Daoy (cell line): ENCODE measurements at regions not wholly inside any gene's neighbourhood (a gene's known extent, or its start where the extent isn't known, plus 50 kb on each side); places are given as distances from the start of the nearest gene placed in this dataset.
A peak's percentile ranks its signal among the peaks of the same experiment; 100 is the strongest.

Experiments used
- DNase-seq: peaks from one replicate; pipeline ENCODE4 v3.0.0-alpha.2; 2015; ENCODE audit warnings: low read depth

GRCh38 chr2:220167956-220168355 lies 540.5 kb downstream of the SLC4A3 start:
- no peak for DNase-seq

- no peak for DNase-seq
Measured at GRCh38 chr2:220168891-220169546, 541.6 kb downstream of the SLC4A3 start.

- DNase-seq, result no peak
Measured at GRCh38 chr2:220174826-220175225, 547.4 kb downstream of the SLC4A3 start.

- DNase-seq, result no peak
Measured at GRCh38 chr2:220175967-220176366, 548.5 kb downstream of the SLC4A3 start.

- no peak for DNase-seq
Measured at GRCh38 chr2:220178991-220179695, 551.7 kb downstream of the SLC4A3 start.

DNA sequence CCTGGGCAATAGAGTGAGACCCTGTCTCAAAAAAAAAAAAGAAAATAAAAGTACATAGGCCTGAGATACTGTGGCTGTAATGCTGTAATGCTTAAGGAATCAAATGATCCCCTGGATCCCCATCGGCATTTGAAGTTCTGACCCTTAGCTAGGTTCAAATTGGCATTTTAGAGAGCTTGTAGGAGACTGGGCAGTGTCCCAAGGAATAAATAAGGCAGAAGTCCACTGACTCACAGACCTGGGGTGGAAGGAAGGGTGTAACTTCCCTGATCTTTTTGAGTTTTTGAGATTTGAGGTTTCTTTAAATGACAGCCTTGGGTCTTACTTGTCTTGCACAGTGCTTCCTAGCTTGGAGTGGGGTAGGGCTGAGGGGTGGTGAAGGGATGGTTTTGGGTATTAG lies 553.7 kb downstream of the SLC4A3 start:
- DNase-seq, result no peak

- DNase-seq, result no peak
Measured at GRCh38 chr2:220182790-220183189, 555.4 kb downstream of the SLC4A3 start.

DNA sequence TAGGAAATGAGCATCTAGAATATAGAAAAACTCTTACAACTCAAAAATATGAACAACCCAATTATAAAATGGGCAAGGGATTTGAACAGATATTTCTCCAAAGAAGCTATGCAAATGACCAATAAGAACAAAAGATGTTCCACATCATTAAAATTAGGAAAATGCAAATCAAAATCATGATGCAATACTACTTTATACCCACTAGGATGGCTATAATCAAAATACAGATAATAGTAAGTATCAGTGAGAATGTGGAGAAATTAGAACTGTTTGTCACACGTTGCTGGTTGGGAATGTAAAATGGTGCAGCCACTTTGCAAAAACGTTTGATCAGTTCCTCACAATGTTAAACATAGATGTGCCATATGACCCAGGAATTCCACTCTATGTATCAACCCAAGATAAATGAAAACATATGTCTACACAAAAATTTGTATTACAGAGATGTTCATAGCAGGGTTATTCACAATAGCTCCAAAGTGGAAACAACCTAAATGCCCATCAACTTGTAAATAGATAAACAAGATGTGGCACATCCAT lies 558.4 kb downstream of the SLC4A3 start:
- no peak for DNase-seq

DNA sequence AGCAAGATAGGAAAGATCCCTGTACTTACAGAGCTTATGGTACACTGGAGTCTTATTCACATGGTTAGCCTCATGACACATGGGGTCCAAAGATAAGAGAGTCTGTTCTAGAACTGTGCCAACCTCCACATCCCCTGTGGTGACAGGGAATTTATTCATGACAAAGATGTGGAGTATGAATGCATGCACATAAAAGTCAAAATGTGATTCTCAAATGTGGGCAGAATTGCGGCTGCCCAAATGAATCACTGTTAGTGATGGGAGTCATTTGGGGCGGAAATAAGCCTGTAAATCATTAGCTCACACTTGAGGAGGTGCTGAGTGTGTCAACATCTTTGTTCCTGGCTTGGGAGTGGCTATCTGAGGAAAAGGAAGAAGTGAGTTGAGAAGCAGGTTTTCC lies 560.6 kb downstream of the SLC4A3 start:
- peak; percentile 86 for DNase-seq

- no peak for DNase-seq
Measured at GRCh38 chr2:220191031-220191430, 563.6 kb downstream of the SLC4A3 start.

- no peak for DNase-seq
Measured at GRCh38 chr2:220191737-220192136, 564.3 kb downstream of the SLC4A3 start.

DNA sequence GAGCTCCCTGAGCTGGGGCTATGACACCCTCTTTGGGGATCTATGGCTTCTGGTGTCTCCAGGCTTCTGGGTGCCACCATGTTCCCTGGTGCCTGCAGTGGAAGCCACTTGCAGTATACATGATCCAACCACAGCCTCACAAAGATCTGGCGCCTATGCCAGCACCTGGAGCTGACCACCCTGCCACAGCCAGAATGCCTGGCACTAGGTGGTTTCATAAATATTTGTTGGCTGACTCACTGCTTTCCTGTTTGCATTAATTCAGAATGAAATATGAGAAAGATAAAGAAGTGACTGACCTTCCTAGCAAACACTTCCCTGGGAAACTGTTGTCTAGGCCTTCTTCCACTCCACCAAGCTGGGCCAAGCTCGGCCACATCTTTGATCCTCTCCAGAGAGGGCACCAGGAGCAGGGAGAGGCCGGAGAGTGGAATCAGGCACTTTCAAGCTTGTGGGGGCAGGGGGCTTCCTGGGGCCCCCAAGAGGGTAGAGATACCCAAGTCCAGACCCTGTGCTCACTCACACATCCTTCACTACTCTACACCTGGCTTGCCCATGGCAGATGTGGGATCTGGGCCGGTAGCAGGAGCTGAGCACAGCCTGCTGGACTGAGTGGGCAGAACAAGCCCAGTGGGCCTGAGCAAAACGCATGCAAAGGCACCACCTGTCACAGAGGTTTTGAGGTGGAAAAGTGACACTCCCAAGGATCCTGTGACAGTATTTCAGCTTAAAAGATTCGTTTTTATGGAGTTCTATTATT lies 565.7 kb downstream of the SLC4A3 start:
- peak; percentile 35 for DNase-seq

GRCh38 chr2:220194630-220195584 lies 567.5 kb downstream of the SLC4A3 start:
- DNase-seq, result no peak

DNA sequence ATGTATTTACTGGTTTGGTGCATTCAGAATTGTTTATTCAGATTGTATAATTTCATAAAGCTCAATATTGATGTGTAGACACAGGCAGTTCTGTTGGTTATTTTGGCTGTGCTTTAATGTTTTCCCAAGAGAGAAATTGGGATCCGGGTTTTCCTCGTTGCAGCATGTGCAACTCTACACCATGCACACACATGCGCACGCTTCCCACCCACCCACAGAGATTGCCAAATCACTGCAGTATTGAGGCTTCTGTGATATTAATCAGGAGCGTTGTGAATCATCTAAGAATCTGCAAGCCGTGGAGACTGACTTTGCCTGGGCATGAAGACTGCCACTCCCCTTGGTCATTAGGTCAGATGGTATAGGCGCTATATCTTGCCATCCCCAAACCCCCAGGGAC lies 571.5 kb downstream of the SLC4A3 start:
- peak; percentile 21 for DNase-seq

GRCh38 chr2:220202066-220202465 lies 574.6 kb downstream of the SLC4A3 start:
- no peak for DNase-seq

- no peak for DNase-seq
Measured at GRCh38 chr2:220209093-220209492, 581.7 kb downstream of the SLC4A3 start.

- DNase-seq, result no peak
Measured at GRCh38 chr2:220209751-220210150, 582.3 kb downstream of the SLC4A3 start.

GRCh38 chr2:220212296-220213080 lies 585.1 kb downstream of the SLC4A3 start:
- no peak for DNase-seq

GRCh38 chr2:220215785-220216184 lies 588.4 kb downstream of the SLC4A3 start:
- no peak for DNase-seq

GRCh38 chr2:220219371-220219770 lies 591.9 kb downstream of the SLC4A3 start:
- DNase-seq, result no peak

- DNase-seq, result no peak
Measured at GRCh38 chr2:220220009-220220408, 592.6 kb downstream of the SLC4A3 start.
